Chondrocyte (in vitro differentiated cells): ENCODE measurements at regions not wholly inside any gene's neighbourhood (a gene's known extent, or its start where the extent isn't known, plus 50 kb on each side); places are given as distances from the start of the nearest gene placed in this dataset.

Experiments used
- DNase-seq: peaks from one replicate; pipeline ENCODE4 v3.0.0; 2021; ENCODE audit warnings: mixed read lengths, low spot score
- H3K27ac Mint-ChIP-seq: one replicate; pipeline ENCODE4 v1.8.0; 2021; ENCODE audit warnings: mild to moderate bottlenecking, moderate library complexity, mixed read lengths; ENCODE audit not compliant: unreplicated experiment
- H3K27me3 Mint-ChIP-seq: 2 replicates; pipeline ENCODE4 v1.8.0; 2021; ENCODE audit warnings: low read depth, mixed read lengths
- H3K36me3 Mint-ChIP-seq: 2 replicates; pipeline ENCODE4 v1.8.0; 2021; ENCODE audit warnings: low read depth, mixed read lengths
- H3K4me1 Mint-ChIP-seq: 2 replicates; pipeline ENCODE4 v1.8.0; 2021; ENCODE audit warnings: low read depth, mild to moderate bottlenecking, mixed read lengths
- H3K4me3 Mint-ChIP-seq: one replicate; pipeline ENCODE4 v1.8.0; 2021; ENCODE audit warnings: mild to moderate bottlenecking, moderate library complexity, mixed read lengths; ENCODE audit not compliant: unreplicated experiment
- H3K9me3 Mint-ChIP-seq: 2 replicates; pipeline ENCODE4 v1.8.0; 2021; ENCODE audit warnings: low read depth, mixed read lengths
- TF ChIP-seq, protein P1 (sequence below): fragments of 200-600 bp; sonication (generic); IDR thresholded peaks from 2 replicates; pipeline ENCODE4 v1.5.0; 2021; ENCODE audit warnings: antibody characterized with exemption, mild to moderate bottlenecking, moderate library complexity

DNA sequence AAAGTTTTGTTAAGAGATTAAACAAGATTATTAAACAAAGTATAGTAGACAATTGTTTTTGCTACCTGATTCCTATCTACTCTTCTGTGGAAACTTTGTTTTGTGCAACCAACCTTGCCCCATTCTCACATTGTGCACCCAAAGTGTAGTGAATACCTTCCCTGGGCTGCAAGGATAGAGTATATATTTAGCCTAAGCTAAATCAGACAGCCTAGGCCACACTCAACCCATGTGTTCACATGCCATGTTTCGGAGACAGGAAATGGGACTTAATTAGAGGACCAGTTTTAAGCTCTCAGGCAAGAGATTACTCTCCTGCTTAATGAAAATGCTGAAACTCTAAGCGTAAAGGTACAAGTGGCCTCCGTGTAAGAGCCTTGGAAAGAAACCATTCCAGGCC lies 734.9 kb upstream of the USP15 start:
- TF ChIP-seq, protein P1, sequence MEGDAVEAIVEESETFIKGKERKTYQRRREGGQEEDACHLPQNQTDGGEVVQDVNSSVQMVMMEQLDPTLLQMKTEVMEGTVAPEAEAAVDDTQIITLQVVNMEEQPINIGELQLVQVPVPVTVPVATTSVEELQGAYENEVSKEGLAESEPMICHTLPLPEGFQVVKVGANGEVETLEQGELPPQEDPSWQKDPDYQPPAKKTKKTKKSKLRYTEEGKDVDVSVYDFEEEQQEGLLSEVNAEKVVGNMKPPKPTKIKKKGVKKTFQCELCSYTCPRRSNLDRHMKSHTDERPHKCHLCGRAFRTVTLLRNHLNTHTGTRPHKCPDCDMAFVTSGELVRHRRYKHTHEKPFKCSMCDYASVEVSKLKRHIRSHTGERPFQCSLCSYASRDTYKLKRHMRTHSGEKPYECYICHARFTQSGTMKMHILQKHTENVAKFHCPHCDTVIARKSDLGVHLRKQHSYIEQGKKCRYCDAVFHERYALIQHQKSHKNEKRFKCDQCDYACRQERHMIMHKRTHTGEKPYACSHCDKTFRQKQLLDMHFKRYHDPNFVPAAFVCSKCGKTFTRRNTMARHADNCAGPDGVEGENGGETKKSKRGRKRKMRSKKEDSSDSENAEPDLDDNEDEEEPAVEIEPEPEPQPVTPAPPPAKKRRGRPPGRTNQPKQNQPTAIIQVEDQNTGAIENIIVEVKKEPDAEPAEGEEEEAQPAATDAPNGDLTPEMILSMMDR: no peak
- Mint-ChIP-seq H3K27ac (no peak overlapping the region), H3K27me3 (no peaks in the 10 kb centered on the region), H3K36me3 (no peaks in the 10 kb centered on the region), H3K4me3 (no peak overlapping the region), H3K4me1 (no peaks in the 10 kb centered on the region), H3K9me3 (peaks cover 4% of the 10 kb centered on the region)
- DNase-seq: no peak

DNA sequence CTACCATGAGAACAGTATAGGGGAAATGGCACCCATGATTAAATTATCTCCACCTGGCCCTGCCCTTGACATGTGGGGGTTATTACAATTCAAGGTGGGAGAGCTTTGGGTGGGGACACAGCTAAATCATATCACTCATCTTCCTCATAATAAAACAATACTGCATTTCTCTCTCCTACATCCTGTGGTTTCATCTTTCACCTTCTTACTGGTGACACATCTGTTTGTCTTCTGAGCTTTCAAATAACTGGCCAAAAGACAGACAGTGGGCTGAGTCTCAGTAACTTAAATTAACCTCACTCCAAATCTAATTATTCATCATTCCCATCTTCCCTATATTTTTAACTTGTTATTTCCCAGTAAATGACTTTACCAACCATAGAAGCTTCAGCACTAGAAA lies 729.7 kb upstream of the USP15 start:
- TF ChIP-seq, protein P1: no peak
- no peak for DNase-seq
- no peaks in the 10 kb centered on the region for H3K27me3 Mint-ChIP-seq
- peaks cover 7% of the 10 kb centered on the region for H3K9me3 Mint-ChIP-seq
- no peak overlapping the region for H3K27ac Mint-ChIP-seq
- H3K4me1 Mint-ChIP-seq: no peaks in the 10 kb centered on the region
- H3K36me3 Mint-ChIP-seq: no peaks in the 10 kb centered on the region
- H3K4me3 Mint-ChIP-seq: no peak overlapping the region

DNA sequence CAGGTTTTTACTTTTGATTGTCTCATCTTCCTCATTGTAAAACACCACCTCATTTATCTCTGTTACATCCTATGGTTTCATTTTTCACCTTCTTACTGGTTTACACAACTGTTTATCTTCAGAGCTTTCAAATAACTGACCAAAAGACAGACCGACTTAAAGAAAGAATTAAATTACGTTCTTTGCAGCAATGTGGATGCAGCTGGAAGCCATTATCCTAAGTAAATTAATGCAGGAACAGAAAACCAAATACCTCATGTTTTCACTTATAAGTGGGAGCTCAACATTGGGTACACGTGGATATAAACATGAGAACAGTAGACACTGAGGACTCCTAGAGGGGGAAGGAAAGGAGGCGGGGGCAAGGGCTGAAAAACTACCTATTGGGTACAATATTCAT lies 729.0 kb upstream of the USP15 start:
- Mint-ChIP-seq H3K4me3 (no peak overlapping the region), H3K4me1 (no peaks in the 10 kb centered on the region), H3K9me3 (peaks cover 7% of the 10 kb centered on the region), H3K27me3 (no peaks in the 10 kb centered on the region), H3K27ac (no peak overlapping the region), H3K36me3 (no peaks in the 10 kb centered on the region)
- TF ChIP-seq, protein P1: no peak
- no peak for DNase-seq

DNA sequence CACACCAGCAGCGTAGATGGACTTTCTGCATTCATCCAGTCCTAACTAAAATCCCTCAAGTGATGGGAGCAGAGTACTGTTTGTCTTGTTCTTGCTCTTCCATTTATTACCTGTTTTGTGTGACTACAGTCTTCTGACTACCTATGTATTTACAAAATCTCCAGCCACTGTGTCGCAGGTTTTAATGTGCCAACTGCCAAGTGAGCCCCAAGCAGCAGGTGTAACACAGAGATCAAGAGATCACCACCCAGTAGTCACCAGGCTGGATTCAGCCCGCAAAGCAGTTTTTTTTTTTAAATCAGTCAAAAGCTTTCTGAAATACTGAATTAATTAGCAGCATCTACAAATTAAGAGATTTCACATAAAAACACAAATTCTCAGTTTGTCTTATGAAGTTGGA lies 724.1 kb upstream of the USP15 start:
- Mint-ChIP-seq H3K4me3 (no peak overlapping the region), H3K4me1 (no peaks in the 10 kb centered on the region), H3K36me3 (no peaks in the 10 kb centered on the region), H3K27ac (no peak overlapping the region), H3K27me3 (no peaks in the 10 kb centered on the region), H3K9me3 (peaks cover 2% of the 10 kb centered on the region)
- DNase-seq: no peak
- TF ChIP-seq, protein P1: no peak

DNA sequence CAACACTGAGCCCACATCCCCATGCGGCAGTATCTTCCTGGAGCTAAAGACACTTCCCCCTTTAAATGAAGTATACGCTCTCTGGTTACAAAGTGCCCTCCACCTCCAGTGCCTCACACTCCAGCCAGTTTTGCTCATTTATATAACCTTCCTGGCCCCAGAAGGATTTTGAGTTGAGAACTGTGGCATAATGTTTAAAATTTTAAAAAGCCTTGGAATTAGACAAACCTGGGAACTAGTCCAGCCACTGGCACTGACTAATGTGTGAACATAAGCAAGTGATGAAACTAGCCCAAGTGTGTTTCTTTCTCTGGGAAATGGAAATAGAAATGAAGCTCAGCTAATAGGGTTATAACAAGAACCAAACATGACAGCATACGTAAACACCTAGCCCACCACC lies 723.7 kb upstream of the USP15 start:
- TF ChIP-seq, protein P1: no peak
- no peak for DNase-seq
- no peak overlapping the region for H3K27ac Mint-ChIP-seq
- no peaks in the 10 kb centered on the region for H3K27me3 Mint-ChIP-seq
- peaks cover 2% of the 10 kb centered on the region for H3K9me3 Mint-ChIP-seq
- H3K4me1 Mint-ChIP-seq: no peaks in the 10 kb centered on the region
- H3K36me3 Mint-ChIP-seq: no peaks in the 10 kb centered on the region
- H3K4me3 Mint-ChIP-seq: no peak overlapping the region
